Neural crest cell (in vitro differentiated cells): ENCODE measurements at regions not wholly inside any gene's neighbourhood (a gene's known extent, or its start where the extent isn't known, plus 50 kb on each side); places are given as distances from the start of the nearest gene placed in this dataset.

ENCODE experiments used
- DNase-seq: peaks from one replicate; pipeline ENCODE4 v3.0.0; 2021; ENCODE audit warnings: low read depth, mixed read lengths, low spot score
- H3K27ac Mint-ChIP-seq: one replicate; pipeline ENCODE4 v1.8.0; 2021; ENCODE audit warnings: mild to moderate bottlenecking, mixed read lengths; ENCODE audit not compliant: unreplicated experiment
- H3K27me3 Mint-ChIP-seq: 2 replicates; pipeline ENCODE4 v1.8.0; 2021; ENCODE audit warnings: low read depth, mild to moderate bottlenecking, mixed read lengths
- H3K36me3 Mint-ChIP-seq: 2 replicates; pipeline ENCODE4 v1.8.0; 2021; ENCODE audit warnings: low read depth, mild to moderate bottlenecking, mixed read lengths
- H3K4me1 Mint-ChIP-seq: 2 replicates; pipeline ENCODE4 v1.8.0; 2021; ENCODE audit warnings: mixed read lengths
- H3K4me3 Mint-ChIP-seq: one replicate; pipeline ENCODE4 v1.8.0; 2021; ENCODE audit warnings: mild to moderate bottlenecking, mixed read lengths
- H3K9me3 Mint-ChIP-seq: 2 replicates; pipeline ENCODE4 v1.8.0; 2021; ENCODE audit warnings: mixed read lengths
- CTCF ChIP-seq: fragments of 200-600 bp; sonication (generic); conservative IDR thresholded peaks from 2 replicates; pipeline ENCODE4 v1.5.0; 2021; ENCODE audit warnings: antibody characterized with exemption, mild to moderate bottlenecking

- H3K4me3 Mint-ChIP-seq: no peak overlapping the region
- DNase-seq: no peak
- H3K4me1 Mint-ChIP-seq: peaks cover 4% of the 10 kb centered on the region
- TF ChIP-seq CTCF: no peak
- no peaks in the 10 kb centered on the region for H3K9me3 Mint-ChIP-seq
- H3K27me3 Mint-ChIP-seq: peaks cover 4% of the 10 kb centered on the region
- H3K27ac Mint-ChIP-seq: no peak overlapping the region
- no peaks in the 10 kb centered on the region for H3K36me3 Mint-ChIP-seq
These were observed 336.6 kb upstream of the DAB2 start for GRCh38 chr5:39761199-39761950.

- no peak overlapping the region for H3K27ac Mint-ChIP-seq
- H3K27me3 Mint-ChIP-seq: peaks cover 4% of the 10 kb centered on the region
- no peaks in the 10 kb centered on the region for H3K9me3 Mint-ChIP-seq
- TF ChIP-seq CTCF: no peak
- peaks cover 4% of the 10 kb centered on the region for H3K4me1 Mint-ChIP-seq
- H3K4me3 Mint-ChIP-seq: no peak overlapping the region
- no peak for DNase-seq
- H3K36me3 Mint-ChIP-seq: no peaks in the 10 kb centered on the region
These were observed 335.8 kb upstream of the DAB2 start for GRCh38 chr5:39760385-39761198.

GRCh38 chr5:39759701-39760100, 334.9 kb upstream of the DAB2 start:
- TF ChIP-seq CTCF: no peak
- H3K27me3 Mint-ChIP-seq: no peaks in the 10 kb centered on the region
- no peak overlapping the region for H3K27ac Mint-ChIP-seq

GRCh38 chr5:39758426-39758825, 333.6 kb upstream of the DAB2 start:
- peak overlapping the region; percentile 27 for H3K27ac Mint-ChIP-seq
- no peak overlapping the region for H3K4me3 Mint-ChIP-seq
- DNase-seq: no peak
- no peak for TF ChIP-seq CTCF
- no peaks in the 10 kb centered on the region for H3K27me3 Mint-ChIP-seq
- no peaks in the 10 kb centered on the region for H3K9me3 Mint-ChIP-seq
- H3K36me3 Mint-ChIP-seq: no peaks in the 10 kb centered on the region
- peaks cover 4% of the 10 kb centered on the region for H3K4me1 Mint-ChIP-seq

More at GRCh38 chr5:39759701-39760100, 334.9 kb upstream of the DAB2 start:
- no peak for DNase-seq
- peaks cover 4% of the 10 kb centered on the region for H3K4me1 Mint-ChIP-seq
- H3K4me3 Mint-ChIP-seq: no peak overlapping the region
- no peaks in the 10 kb centered on the region for H3K36me3 Mint-ChIP-seq
- no peaks in the 10 kb centered on the region for H3K9me3 Mint-ChIP-seq

GRCh38 chr5:39757131-39757530, 332.4 kb upstream of the DAB2 start:
- Mint-ChIP-seq H3K36me3 (no peaks in the 10 kb centered on the region), H3K27me3 (no peaks in the 10 kb centered on the region), H3K9me3 (no peaks in the 10 kb centered on the region), H3K4me3 (no peak overlapping the region), H3K4me1 (peaks cover 4% of the 10 kb centered on the region), H3K27ac (no peak overlapping the region)
- TF ChIP-seq CTCF: no peak
- no peak for DNase-seq
